ENCODE measurements at regions not wholly inside any gene's neighbourhood (a gene's known extent, or its start where the extent isn't known, plus 50 kb on each side); places are given as distances from the start of the nearest gene placed in this dataset.

DNA sequence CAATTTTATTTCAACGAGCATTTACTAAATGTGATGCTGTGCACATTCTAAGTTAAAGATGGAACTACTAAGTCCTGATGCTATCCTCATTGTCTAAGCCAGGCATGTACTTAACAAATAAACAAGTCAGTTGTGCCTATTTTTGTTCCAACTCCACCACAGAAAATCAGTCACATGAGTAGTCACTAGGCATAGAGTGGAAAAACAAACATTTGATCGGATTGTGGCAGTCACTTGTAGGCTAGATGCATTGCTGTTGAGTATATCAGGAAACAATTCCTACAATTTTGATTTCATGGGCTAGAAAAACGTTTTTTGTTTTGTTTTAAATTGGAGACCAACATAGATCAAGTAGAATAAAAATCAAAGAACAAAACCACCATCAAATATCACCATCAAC, 177.6 kb upstream of the SLC25A13 start:
- 32% methylated on average over 3 of the region's 3 CpGs for WGBS (ENCODE audit: insufficient coverage, insufficient replicate concordance, low lambda C conversion rate, missing lambda C conversion rate)
- Histone ChIP-seq H3K4me3 (no peak overlapping the region), H4K20me1 (ENCODE audit: control insufficient read depth, insufficient read depth) (no peaks in the 10 kb centered on the region; the same call in 1 of the 2 replicates), H2AFZ (ENCODE audit: control insufficient read depth, low read depth, low read length) (no peak overlapping the region), H3K4me1 (ENCODE audit: control insufficient read depth, insufficient read depth, low read length) (peaks cover 3% of the 10 kb centered on the region; the same call in 1 of the 2 replicates), H3K36me3 (ENCODE audit: control insufficient read depth in 2 of 2, insufficient read depth in 2 of 2, low read length in 1 of 2) (no peaks in the 10 kb centered on the region), H3K27ac (ENCODE audit: control insufficient read depth, insufficient read depth) (no peak overlapping the region), H3K27me3 (replicated peaks in 1 of 2; ENCODE audit: control insufficient read depth in 2 of 2, insufficient read depth in 2 of 2, low read length in 1 of 2) (no peaks in the 10 kb centered on the region), H3K4me2 (ENCODE audit: control insufficient read depth, insufficient read depth) (no peak overlapping the region), H3K9ac (ENCODE audit: control insufficient read depth, insufficient read depth, low read length) (no peak overlapping the region), H3K79me2 (ENCODE audit: control insufficient read depth, insufficient read depth, low read length) (no peaks in the 10 kb centered on the region), H3K9me3 (replicated peaks; ENCODE audit: control insufficient read depth, insufficient read depth, low read length) (no peaks in the 10 kb centered on the region)
- POLR2A ChIA-PET: no interaction called here
- in situ Hi-C loops (cut with MboI): no loop called here
- ATAC-seq (no peak), DNase-seq (ENCODE audit: low read depth, low spot score) (no peak), FAIRE-seq (no peak)
- intact Hi-C loops (cut with micrococcal nuclease; ENCODE audit: unreplicated experiment): no loop called here
- no peak for TF ChIP-seq RBBP5 (conservative IDR thresholded peaks at IDR 0.05)
- TF ChIP-seq FOS (IDR thresholded peaks at IDR 0.05; ENCODE audit: borderline replicate concordance, extremely low read depth, insufficient read length): no peak
- no peak for TF ChIP-seq PAX8 (IDR thresholded peaks at IDR 0.05)
- TF ChIP-seq, protein P1, sequence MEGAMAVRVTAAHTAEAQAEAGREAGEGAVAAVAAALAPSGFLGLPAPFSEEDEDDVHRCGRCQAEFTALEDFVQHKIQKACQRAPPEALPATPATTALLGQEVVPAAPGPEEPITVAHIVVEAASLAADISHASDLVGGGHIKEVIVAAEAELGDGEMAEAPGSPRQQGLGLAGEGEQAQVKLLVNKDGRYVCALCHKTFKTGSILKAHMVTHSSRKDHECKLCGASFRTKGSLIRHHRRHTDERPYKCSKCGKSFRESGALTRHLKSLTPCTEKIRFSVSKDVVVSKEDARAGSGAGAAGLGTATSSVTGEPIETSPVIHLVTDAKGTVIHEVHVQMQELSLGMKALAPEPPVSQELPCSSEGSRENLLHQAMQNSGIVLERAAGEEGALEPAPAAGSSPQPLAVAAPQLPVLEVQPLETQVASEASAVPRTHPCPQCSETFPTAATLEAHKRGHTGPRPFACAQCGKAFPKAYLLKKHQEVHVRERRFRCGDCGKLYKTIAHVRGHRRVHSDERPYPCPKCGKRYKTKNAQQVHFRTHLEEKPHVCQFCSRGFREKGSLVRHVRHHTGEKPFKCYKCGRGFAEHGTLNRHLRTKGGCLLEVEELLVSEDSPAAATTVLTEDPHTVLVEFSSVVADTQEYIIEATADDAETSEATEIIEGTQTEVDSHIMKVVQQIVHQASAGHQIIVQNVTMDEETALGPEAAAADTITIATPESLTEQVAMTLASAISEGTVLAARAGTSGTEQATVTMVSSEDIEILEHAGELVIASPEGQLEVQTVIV (IDR thresholded peaks at IDR 0.05; ENCODE audit: borderline replicate concordance, partially characterized antibody): no peak
- TF ChIP-seq RAD21 (IDR thresholded peaks at IDR 0.05; ENCODE audit: insufficient read depth, low read depth, low read length): no peak
- TF ChIP-seq FOXM1 (IDR thresholded peaks at IDR 0.05; ENCODE audit: low read depth, low read length): no peak
- TF ChIP-seq ZNF687 (IDR thresholded peaks at IDR 0.05): no peak
- no peak for TF ChIP-seq TCF7 (IDR thresholded peaks at IDR 0.05; ENCODE audit: borderline replicate concordance)
- TF ChIP-seq, protein P2, sequence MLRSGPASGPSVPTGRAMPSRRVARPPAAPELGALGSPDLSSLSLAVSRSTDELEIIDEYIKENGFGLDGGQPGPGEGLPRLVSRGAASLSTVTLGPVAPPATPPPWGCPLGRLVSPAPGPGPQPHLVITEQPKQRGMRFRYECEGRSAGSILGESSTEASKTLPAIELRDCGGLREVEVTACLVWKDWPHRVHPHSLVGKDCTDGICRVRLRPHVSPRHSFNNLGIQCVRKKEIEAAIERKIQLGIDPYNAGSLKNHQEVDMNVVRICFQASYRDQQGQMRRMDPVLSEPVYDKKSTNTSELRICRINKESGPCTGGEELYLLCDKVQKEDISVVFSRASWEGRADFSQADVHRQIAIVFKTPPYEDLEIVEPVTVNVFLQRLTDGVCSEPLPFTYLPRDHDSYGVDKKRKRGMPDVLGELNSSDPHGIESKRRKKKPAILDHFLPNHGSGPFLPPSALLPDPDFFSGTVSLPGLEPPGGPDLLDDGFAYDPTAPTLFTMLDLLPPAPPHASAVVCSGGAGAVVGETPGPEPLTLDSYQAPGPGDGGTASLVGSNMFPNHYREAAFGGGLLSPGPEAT (IDR thresholded peaks at IDR 0.05; ENCODE audit: low read depth): no peak
- TF ChIP-seq, protein P3, sequence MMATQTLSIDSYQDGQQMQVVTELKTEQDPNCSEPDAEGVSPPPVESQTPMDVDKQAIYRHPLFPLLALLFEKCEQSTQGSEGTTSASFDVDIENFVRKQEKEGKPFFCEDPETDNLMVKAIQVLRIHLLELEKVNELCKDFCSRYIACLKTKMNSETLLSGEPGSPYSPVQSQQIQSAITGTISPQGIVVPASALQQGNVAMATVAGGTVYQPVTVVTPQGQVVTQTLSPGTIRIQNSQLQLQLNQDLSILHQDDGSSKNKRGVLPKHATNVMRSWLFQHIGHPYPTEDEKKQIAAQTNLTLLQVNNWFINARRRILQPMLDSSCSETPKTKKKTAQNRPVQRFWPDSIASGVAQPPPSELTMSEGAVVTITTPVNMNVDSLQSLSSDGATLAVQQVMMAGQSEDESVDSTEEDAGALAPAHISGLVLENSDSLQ (IDR thresholded peaks at IDR 0.05): no peak
- SMC1A ChIA-PET (ENCODE audit: uncharacterized antibody, unreplicated experiment): no interaction called here
- RAD21 ChIA-PET (ENCODE audit: unreplicated experiment): no interaction called here
- CTCF ChIA-PET: no interaction called here
- no TSS peak for BruUV-seq (replicated peaks)

Data from GM12878 (cell line).